Endothelial cell of umbilical vein (primary cell): ENCODE measurements at regions not wholly inside any gene's neighbourhood (a gene's known extent, or its start where the extent isn't known, plus 50 kb on each side); places are given as distances from the start of the nearest gene placed in this dataset.

Source experiments
- BruUV-seq: library from RNA; stranded (reverse); fragments of 400-500 nt; replicated peaks from 2 replicates; lab custom pipeline; 2021; lab: Mats Ljungman, UMichigan
- CTCF ChIA-PET: fragments of 300-600, 350-600 bp; sonication (Branson Sonifier 250); formaldehyde crosslinking; loops from one replicate; lab custom pipeline; 2021; ENCODE audit warnings: antibody characterized with exemption, inconsistent platforms; lab: Charles Lee
- POLR2A ChIA-PET: fragments of 300-600, 350-600 bp; sonication (Branson Sonifier 250); formaldehyde crosslinking; loops from one replicate; lab custom pipeline; 2021; ENCODE audit warnings: antibody characterized with exemption, inconsistent platforms; lab: Charles Lee
- DNase-seq: peaks from one replicate; pipeline ENCODE4 v3.0.0-alpha.2; 2011; ENCODE audit warnings: low read depth, low spot score
- FAIRE-seq: peaks from 2 replicates; lab custom pipeline; 2011; peaks lifted over from hg19 to GRCh38; lab: Jason Lieb, UNC
- H2AFZ ChIP-seq: 2 replicates; pipeline ENCODE4 v1.6.0; 2012; ENCODE audit warnings: low read depth, low read length, control low read depth, inconsistent platforms
- H3K27ac ChIP-seq: 2 replicates; pipeline ENCODE4 v1.5.1; 2011; ENCODE audit warnings: low read depth, mild to moderate bottlenecking, control low read depth, low read length, moderate library complexity; ENCODE audit not compliant: insufficient read depth
- H3K27me3 ChIP-seq, 2 experiments: 2 replicates each; pipeline versions ENCODE4 v1.6.0 to v1.6.1; 2011; ENCODE audit warnings: low read length in 2 of 2, mixed read lengths in 1 of 2; ENCODE audit not compliant: control insufficient read depth in 2 of 2, insufficient read depth in 2 of 2
- H3K36me3 ChIP-seq, 2 experiments: 2 replicates in 1 of 2; 3 replicates in 1 of 2; pipeline ENCODE4 v1.5.1; 2011; ENCODE audit warnings: low read length in 2 of 2, mild to moderate bottlenecking in 1 of 2, moderate library complexity in 1 of 2; ENCODE audit not compliant: control insufficient read depth in 2 of 2, insufficient read depth in 2 of 2; ENCODE audit errors: extremely low read depth in 1 of 2
- H3K4me1 ChIP-seq: 3 replicates; pipeline ENCODE4 v1.5.1; 2011; ENCODE audit warnings: mild to moderate bottlenecking, low read length; ENCODE audit not compliant: control insufficient read depth, insufficient read depth; ENCODE audit errors: extremely low read depth
- H3K4me2 ChIP-seq: 2 replicates; pipeline ENCODE4 v1.6.1; 2011; ENCODE audit warnings: low read length, control low read depth, mixed read lengths; ENCODE audit not compliant: insufficient read depth
- H3K4me3 ChIP-seq, 3 experiments: fragments of 200-600 bp in 1 of 3; sonication (generic), shearing (Covaris generic) in 1 of 3; replicated peaks in 1 of 3; 2 replicates each; pipeline ENCODE4 v1.5.1; 2011 to 2016; ENCODE audit warnings: control low read depth in 3 of 3, low read length in 3 of 3, mild to moderate bottlenecking in 2 of 3, inconsistent platforms in 1 of 3, low read depth in 1 of 3, moderate library complexity in 1 of 3; ENCODE audit not compliant: insufficient read depth in 1 of 3
- H3K79me2 ChIP-seq: 2 replicates; pipeline ENCODE4 v1.6.0; 2012; ENCODE audit warnings: low read length, inconsistent platforms; ENCODE audit not compliant: control insufficient read depth, insufficient read depth
- H3K9ac ChIP-seq: replicated peaks from 2 replicates; pipeline ENCODE3; 2011; ENCODE audit warnings: low read length, control low read depth; ENCODE audit not compliant: insufficient read depth; ENCODE audit errors: extremely low read depth
- H3K9me1 ChIP-seq: replicated peaks from 3 replicates; pipeline ENCODE4 v1.6.0; 2011; ENCODE audit warnings: mild to moderate bottlenecking, low read length; ENCODE audit not compliant: control insufficient read depth, insufficient read depth; ENCODE audit errors: extremely low read depth
- H3K9me3 ChIP-seq: replicated peaks from 2 replicates; pipeline ENCODE4 v1.5.1; 2012; ENCODE audit warnings: low read length, inconsistent platforms; ENCODE audit not compliant: control insufficient read depth, insufficient read depth
- H4K20me1 ChIP-seq: replicated peaks from 2 replicates; pipeline ENCODE3; 2011; ENCODE audit warnings: mild to moderate bottlenecking, low read length; ENCODE audit not compliant: control insufficient read depth, insufficient read depth; ENCODE audit errors: extremely low read depth
- CTCF ChIP-seq, 2 donors: IDR thresholded peaks; 1 replicate in 1 of 2; 2 replicates in 1 of 2; pipeline ENCODE4 v1.5.1; 2011; ENCODE audit warnings: low read length in 2 of 2, mild to moderate bottlenecking in 2 of 2, moderate library complexity in 2 of 2, control low read depth in 1 of 2, inconsistent platforms in 1 of 2, low read depth in 1 of 2; ENCODE audit not compliant: insufficient read depth in 1 of 2; ENCODE audit errors: extremely low read depth in 1 of 2
- FOS ChIP-seq: IDR thresholded peaks from 2 replicates; pipeline ENCODE4 v1.6.1; 2011; ENCODE audit warnings: mild to moderate bottlenecking, low read length, moderate library complexity, borderline replicate concordance; ENCODE audit not compliant: insufficient read depth
- GATA2 ChIP-seq: IDR thresholded peaks from 2 replicates; pipeline ENCODE4 v1.7.0; 2011; ENCODE audit warnings: low read depth, mild to moderate bottlenecking, moderate library complexity, mixed read lengths, low read length; ENCODE audit not compliant: insufficient read length, insufficient read depth
- JUN ChIP-seq: IDR thresholded peaks from 2 replicates; pipeline ENCODE4 v1.6.1; 2011; ENCODE audit warnings: borderline replicate concordance, low read depth; ENCODE audit not compliant: insufficient read length, insufficient read depth
- MYC ChIP-seq: IDR thresholded peaks from one replicate; pipeline ENCODE4 v1.6.1; 2011; ENCODE audit warnings: mild to moderate bottlenecking, low read depth, low read length
- POLR2A ChIP-seq: IDR thresholded peaks from 2 replicates; pipeline ENCODE4 v1.6.1; 2012; ENCODE audit warnings: low read depth, mild to moderate bottlenecking, control low read depth, low read length
- POLR2AphosphoS5 ChIP-seq: IDR thresholded peaks from 2 replicates; pipeline ENCODE4 v1.6.1; 2012; ENCODE audit warnings: low read depth, mild to moderate bottlenecking, control low read depth, low read length, moderate library complexity; ENCODE audit not compliant: insufficient read depth
- dilution Hi-C: fragments of 300-500 bp; cut with MboI; formaldehyde crosslinking; loops from one replicate; pipeline ENCODE4 v1.15.0; 2019; ENCODE audit warnings: low sequenced_read_pairs; ENCODE audit not compliant: extremely low pct_ligation_motif_present
- intact Hi-C: fragments of 100-400 bp; cut with micrococcal nuclease; formaldehyde crosslinking; loops from one replicate; pipeline ENCODE4 v1.10.0; 2022

DNA sequence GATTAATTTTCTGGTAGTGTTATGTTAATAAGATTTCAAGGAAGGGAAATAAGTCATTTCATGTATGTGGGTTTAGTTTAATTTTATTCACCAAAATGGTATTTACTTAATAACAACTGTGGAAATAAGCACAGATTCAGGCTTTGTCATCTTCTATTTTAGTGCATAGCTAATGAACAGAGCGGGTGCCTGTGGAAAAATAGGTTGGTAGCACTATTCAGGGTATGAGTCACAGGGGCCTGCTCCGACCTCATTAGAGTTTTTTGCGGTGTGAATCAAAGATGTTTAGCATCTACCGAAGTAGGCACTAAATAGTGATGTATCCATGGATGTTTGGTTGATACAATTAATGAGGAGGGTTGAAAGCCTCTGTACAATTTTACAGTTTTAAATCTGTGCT is 78.2 kb downstream of the FAT3 start:
- no TSS peak for BruUV-seq
- ChIA-PET CTCF (no interaction called here), POLR2A (no interaction called here)
- H3K9ac ChIP-seq: no peak overlapping the region
- H3K9me3 ChIP-seq: no peaks in the 10 kb centered on the region
- dilution Hi-C loops: no loop called here
- no peaks in the 10 kb centered on the region for H4K20me1 ChIP-seq
- DNase-seq (no peak), FAIRE-seq (no peak)
- no peak overlapping the region for H3K4me2 ChIP-seq
- no peaks in the 10 kb centered on the region for H3K79me2 ChIP-seq
- H3K4me1 ChIP-seq: no peaks in the 10 kb centered on the region
- H3K9me1 ChIP-seq: no peaks in the 10 kb centered on the region
- intact Hi-C loops: no loop called here
- no peak overlapping the region for H3K27ac ChIP-seq
- TF ChIP-seq MYC: no peak
- no peak for TF ChIP-seq POLR2A
- TF ChIP-seq FOS: no peak
- no peak for TF ChIP-seq JUN
- no peaks in the 10 kb centered on the region for H3K27me3 ChIP-seq
- no peak overlapping the region for H3K4me3 ChIP-seq
- H2AFZ ChIP-seq: no peak overlapping the region
- H3K36me3 ChIP-seq: no peaks in the 10 kb centered on the region

GRCh38 chr11:92304271-92304670 is 79.7 kb downstream of the FAT3 start:
- Histone ChIP-seq H3K79me2 (no peaks in the 10 kb centered on the region), H3K36me3 (no peaks in the 10 kb centered on the region), H3K9me3 (no peaks in the 10 kb centered on the region), H3K4me2 (no peak overlapping the region), H3K9me1 (no peaks in the 10 kb centered on the region), H3K4me3 (no peak overlapping the region), H4K20me1 (no peaks in the 10 kb centered on the region), H3K4me1 (no peaks in the 10 kb centered on the region), H3K9ac (no peak overlapping the region), H3K27ac (no peak overlapping the region), H2AFZ (no peak overlapping the region), H3K27me3 (no peaks in the 10 kb centered on the region)
- POLR2A ChIA-PET: no interaction called here
- CTCF ChIA-PET: no interaction called here
- FAIRE-seq (no peak), DNase-seq (no peak)
- TF ChIP-seq CTCF (IDR thresholded peaks at IDR 0.05; ENCODE audit: extremely low read depth in 1 of 2, insufficient read depth in 1 of 2, low read depth in 1 of 2, low read length in 2 of 2) (no peak), POLR2AphosphoS5 (no peak), POLR2A (no peak), FOS (no peak), JUN (no peak), GATA2 (no peak)
- dilution Hi-C loops (no loop called here), intact Hi-C loops (no loop called here)
- no TSS peak for BruUV-seq
